ENCODE measurements at regions not wholly inside any gene's neighbourhood (a gene's known extent, or its start where the extent isn't known, plus 50 kb on each side); places are given as distances from the start of the nearest gene placed in this dataset.

DNA sequence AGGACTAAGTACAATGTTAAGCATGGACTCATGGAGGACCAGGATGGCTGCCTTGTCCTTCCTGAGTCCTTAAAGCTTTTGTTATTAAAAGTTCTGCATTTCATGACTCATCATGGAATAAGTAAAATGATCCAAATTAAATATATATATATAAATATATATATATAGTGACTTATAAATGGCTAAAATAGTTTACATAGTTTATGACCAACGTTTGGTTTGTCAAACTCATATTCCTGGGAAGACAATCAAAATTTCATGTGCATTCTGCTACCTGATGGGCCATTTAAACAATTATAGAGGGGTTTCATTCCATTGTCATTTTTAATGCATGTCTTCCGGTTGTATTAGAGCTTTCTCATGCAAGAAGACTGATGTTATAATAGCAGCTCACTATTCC is 1190.7 kb downstream of the FSCB start:
- no peak for ATAC-seq
- CTCF ChIA-PET, result no interaction called here
- no peak overlapping the region for H3K27ac ChIP-seq (ENCODE audit: low read length)
- intact Hi-C loops (cut with micrococcal nuclease; ENCODE audit: unreplicated experiment), result no loop called here
- H3K4me3 ChIP-seq (ENCODE audit: low read depth in 2 of 2, low read length in 2 of 2), result no peak overlapping the region
- in situ Hi-C loops (cut with HindIII; ENCODE audit: low pct_unique_long_range_greater_than_20kb, low sequenced_read_pairs), result no loop called here
- no peaks in the 10 kb centered on the region for H3K27me3 ChIP-seq (ENCODE audit: control insufficient read depth, insufficient read depth, low read length)
- no TSS peak for BruUV-seq (replicated peaks)
- H3K4me1 ChIP-seq (ENCODE audit: control insufficient read depth, insufficient read depth, low read length), result no peaks in the 10 kb centered on the region
- no peaks in the 10 kb centered on the region for H3K9me3 ChIP-seq (ENCODE audit: control insufficient read depth, insufficient read depth, low read depth, low read length)
- DNase-seq (ENCODE audit: low read depth, low spot score), result no peak
- TF ChIP-seq POLR2AphosphoS5 (IDR thresholded peaks at IDR 0.05; ENCODE audit: low read depth, low read length) (no peak), SIN3A (IDR thresholded peaks at IDR 0.05; ENCODE audit: borderline replicate concordance, insufficient read depth, low read depth, low read length) (no peak), TCF7L2 (IDR thresholded peaks at IDR 0.05; ENCODE audit: low read depth, low read length) (no peak)
- TF ChIP-seq, protein P1, sequence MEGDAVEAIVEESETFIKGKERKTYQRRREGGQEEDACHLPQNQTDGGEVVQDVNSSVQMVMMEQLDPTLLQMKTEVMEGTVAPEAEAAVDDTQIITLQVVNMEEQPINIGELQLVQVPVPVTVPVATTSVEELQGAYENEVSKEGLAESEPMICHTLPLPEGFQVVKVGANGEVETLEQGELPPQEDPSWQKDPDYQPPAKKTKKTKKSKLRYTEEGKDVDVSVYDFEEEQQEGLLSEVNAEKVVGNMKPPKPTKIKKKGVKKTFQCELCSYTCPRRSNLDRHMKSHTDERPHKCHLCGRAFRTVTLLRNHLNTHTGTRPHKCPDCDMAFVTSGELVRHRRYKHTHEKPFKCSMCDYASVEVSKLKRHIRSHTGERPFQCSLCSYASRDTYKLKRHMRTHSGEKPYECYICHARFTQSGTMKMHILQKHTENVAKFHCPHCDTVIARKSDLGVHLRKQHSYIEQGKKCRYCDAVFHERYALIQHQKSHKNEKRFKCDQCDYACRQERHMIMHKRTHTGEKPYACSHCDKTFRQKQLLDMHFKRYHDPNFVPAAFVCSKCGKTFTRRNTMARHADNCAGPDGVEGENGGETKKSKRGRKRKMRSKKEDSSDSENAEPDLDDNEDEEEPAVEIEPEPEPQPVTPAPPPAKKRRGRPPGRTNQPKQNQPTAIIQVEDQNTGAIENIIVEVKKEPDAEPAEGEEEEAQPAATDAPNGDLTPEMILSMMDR (IDR thresholded peaks at IDR 0.05), result no peak
- TF ChIP-seq, protein P2, sequence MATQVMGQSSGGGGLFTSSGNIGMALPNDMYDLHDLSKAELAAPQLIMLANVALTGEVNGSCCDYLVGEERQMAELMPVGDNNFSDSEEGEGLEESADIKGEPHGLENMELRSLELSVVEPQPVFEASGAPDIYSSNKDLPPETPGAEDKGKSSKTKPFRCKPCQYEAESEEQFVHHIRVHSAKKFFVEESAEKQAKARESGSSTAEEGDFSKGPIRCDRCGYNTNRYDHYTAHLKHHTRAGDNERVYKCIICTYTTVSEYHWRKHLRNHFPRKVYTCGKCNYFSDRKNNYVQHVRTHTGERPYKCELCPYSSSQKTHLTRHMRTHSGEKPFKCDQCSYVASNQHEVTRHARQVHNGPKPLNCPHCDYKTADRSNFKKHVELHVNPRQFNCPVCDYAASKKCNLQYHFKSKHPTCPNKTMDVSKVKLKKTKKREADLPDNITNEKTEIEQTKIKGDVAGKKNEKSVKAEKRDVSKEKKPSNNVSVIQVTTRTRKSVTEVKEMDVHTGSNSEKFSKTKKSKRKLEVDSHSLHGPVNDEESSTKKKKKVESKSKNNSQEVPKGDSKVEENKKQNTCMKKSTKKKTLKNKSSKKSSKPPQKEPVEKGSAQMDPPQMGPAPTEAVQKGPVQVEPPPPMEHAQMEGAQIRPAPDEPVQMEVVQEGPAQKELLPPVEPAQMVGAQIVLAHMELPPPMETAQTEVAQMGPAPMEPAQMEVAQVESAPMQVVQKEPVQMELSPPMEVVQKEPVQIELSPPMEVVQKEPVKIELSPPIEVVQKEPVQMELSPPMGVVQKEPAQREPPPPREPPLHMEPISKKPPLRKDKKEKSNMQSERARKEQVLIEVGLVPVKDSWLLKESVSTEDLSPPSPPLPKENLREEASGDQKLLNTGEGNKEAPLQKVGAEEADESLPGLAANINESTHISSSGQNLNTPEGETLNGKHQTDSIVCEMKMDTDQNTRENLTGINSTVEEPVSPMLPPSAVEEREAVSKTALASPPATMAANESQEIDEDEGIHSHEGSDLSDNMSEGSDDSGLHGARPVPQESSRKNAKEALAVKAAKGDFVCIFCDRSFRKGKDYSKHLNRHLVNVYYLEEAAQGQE (IDR thresholded peaks at IDR 0.05; ENCODE audit: insufficient read depth in 1 of 2, low read depth in 2 of 2, low read length in 1 of 2), result no peak
- POLR2A ChIA-PET, result no interaction called here
- no peaks in the 10 kb centered on the region for H3K36me3 ChIP-seq (ENCODE audit: control insufficient read depth, insufficient read depth, low read length)

DNA sequence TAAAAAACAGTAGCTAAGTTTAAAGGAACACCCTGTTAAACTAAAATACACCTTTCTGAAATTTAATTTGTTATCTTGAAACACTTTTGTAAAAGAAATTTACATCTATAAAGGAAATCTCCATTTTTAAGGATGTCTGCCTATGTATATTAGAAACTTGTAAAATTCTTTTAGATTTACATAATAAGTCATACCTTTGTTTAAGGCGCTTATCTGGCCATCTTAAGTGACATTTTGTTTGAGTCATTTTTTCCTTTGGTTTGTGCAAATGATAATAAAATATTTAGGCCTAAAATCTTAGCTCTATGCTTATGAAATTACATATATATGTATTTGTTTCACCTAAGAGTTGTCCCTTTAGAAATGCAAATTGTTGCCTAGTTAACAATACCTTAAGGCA is 1193.4 kb downstream of the FSCB start:
- ATAC-seq (no peak), DNase-seq (ENCODE audit: low read depth, low spot score) (no peak)
- Histone ChIP-seq H3K36me3 (ENCODE audit: control insufficient read depth, insufficient read depth, low read length) (no peaks in the 10 kb centered on the region), H3K9me3 (ENCODE audit: control insufficient read depth, insufficient read depth, low read depth, low read length) (no peaks in the 10 kb centered on the region), H3K27me3 (ENCODE audit: control insufficient read depth, insufficient read depth, low read length) (no peaks in the 10 kb centered on the region), H3K27ac (ENCODE audit: low read length) (no peak overlapping the region), H3K4me1 (ENCODE audit: control insufficient read depth, insufficient read depth, low read length) (no peaks in the 10 kb centered on the region), H3K4me3 (ENCODE audit: low read depth in 2 of 2, low read length in 2 of 2) (no peak overlapping the region)
- ChIA-PET POLR2A (no interaction called here), CTCF (no interaction called here)
- TF ChIP-seq POLR2AphosphoS5 (IDR thresholded peaks at IDR 0.05; ENCODE audit: low read depth, low read length), result no peak
- TF ChIP-seq, protein P2 (IDR thresholded peaks at IDR 0.05; ENCODE audit: insufficient read depth in 1 of 2, low read depth in 2 of 2, low read length in 1 of 2), result no peak
- TF ChIP-seq SIN3A (IDR thresholded peaks at IDR 0.05; ENCODE audit: borderline replicate concordance, insufficient read depth, low read depth, low read length), result no peak
- intact Hi-C loops (cut with micrococcal nuclease; ENCODE audit: unreplicated experiment) (no loop called here), in situ Hi-C loops (cut with HindIII; ENCODE audit: low pct_unique_long_range_greater_than_20kb, low sequenced_read_pairs) (no loop called here)
- BruUV-seq (replicated peaks), result no TSS peak

Data from Panc1 (cell line).